B cell (primary cell): ENCODE measurements at regions not wholly inside any gene's neighbourhood (a gene's known extent, or its start where the extent isn't known, plus 50 kb on each side); places are given as distances from the start of the nearest gene placed in this dataset.
A peak's percentile ranks its signal among the peaks of the same experiment; 100 is the strongest.

Source experiments
- ATAC-seq: fragments of 200-7000 bp; cut with Tn5 transposase; one replicate; pipeline ENCODE4 v1.10.0; 2021; ENCODE audit warnings: low read depth, mild to moderate bottlenecking, moderate number of reproducible peaks, moderate library complexity
- CTCF ChIA-PET: fragments of 350-600 bp; sonication (Branson Sonifier 250); formaldehyde crosslinking; loops from one replicate; lab custom pipeline; 2021; ENCODE audit warnings: antibody characterized with exemption, inconsistent platforms; lab: Charles Lee
- POLR2A ChIA-PET: fragments of 350-600 bp; sonication (Branson Sonifier 250); formaldehyde crosslinking; loops from one replicate; lab custom pipeline; 2021; ENCODE audit warnings: antibody characterized with exemption; lab: Charles Lee
- DNase-seq: peaks from one replicate; pipeline ENCODE4 v3.0.0; 2013
- H2AFZ ChIP-seq: 2 replicates; pipeline ENCODE4 v1.6.1; 2012; ENCODE audit warnings: mild to moderate bottlenecking, low read depth, low read length; ENCODE audit not compliant: insufficient read depth, poor library complexity, severe bottlenecking
- H3K27ac ChIP-seq, 2 donors: 1 replicate in 1 of 2; 2 replicates in 1 of 2; pipeline ENCODE4 v1.5.1; 2012 to 2013; ENCODE audit warnings: low read length in 2 of 2, mild to moderate bottlenecking in 2 of 2, moderate library complexity in 1 of 2
- H3K27me3 ChIP-seq, 4 experiments: fragments of 200-600 bp in 1 of 4; sonication (generic) in 1 of 4; replicated peaks in 1 of 4; 1 replicate in 2 of 4; 2 replicates in 2 of 4; pipeline versions ENCODE4 v1.6.1 to v1.7.0; 2013 to 2016; ENCODE audit warnings: low read length in 3 of 4, mild to moderate bottlenecking in 2 of 4, mixed read lengths in 1 of 4, moderate library complexity in 1 of 4; ENCODE audit not compliant: insufficient read depth in 4 of 4, control insufficient read depth in 3 of 4; ENCODE audit errors: control extremely low read depth in 1 of 4
- H3K36me3 ChIP-seq, 2 experiments: replicated peaks in 1 of 2; 1 replicate in 1 of 2; 2 replicates in 1 of 2; pipeline versions ENCODE4 v1.6.1 to v1.7.1; 2013; ENCODE audit warnings: low read length in 1 of 2; ENCODE audit not compliant: insufficient read depth in 2 of 2, control insufficient read depth in 1 of 2; ENCODE audit errors: control extremely low read depth in 1 of 2, extremely low read depth in 1 of 2
- H3K4me1 ChIP-seq, 2 donors: fragments of 200-600 bp in 1 of 2; sonication (generic) in 1 of 2; 1 replicate in 1 of 2; 2 replicates in 1 of 2; pipeline versions ENCODE4 v1.5.1 to v1.6.1; 2013 to 2017; ENCODE audit warnings: low read length in 2 of 2; ENCODE audit not compliant: control insufficient read depth in 2 of 2, insufficient read depth in 2 of 2
- H3K4me2 ChIP-seq: replicated peaks from 2 replicates; pipeline ENCODE3; 2012; ENCODE audit warnings: mild to moderate bottlenecking, low read depth, low read length; ENCODE audit not compliant: poor library complexity, severe bottlenecking
- H3K4me3 ChIP-seq, 5 experiments: fragments of 200-600 bp in 1 of 5; sonication (generic) in 1 of 5; 1 replicate in 3 of 5; 2 replicates in 2 of 5; pipeline versions ENCODE4 v1.5.1 to v1.7.0; 2011 to 2016; ENCODE audit warnings: low read length in 4 of 5, mild to moderate bottlenecking in 4 of 5, low read depth in 2 of 5, control low read depth in 1 of 5, moderate library complexity in 1 of 5; ENCODE audit not compliant: insufficient read depth in 1 of 5; ENCODE audit errors: control extremely low read depth in 1 of 5, extremely low read depth in 1 of 5
- H3K79me2 ChIP-seq: fragments of 200-600 bp; sonication (generic); one replicate; pipeline ENCODE4 v1.6.0; 2016; ENCODE audit warnings: low read length; ENCODE audit not compliant: control insufficient read depth, insufficient read depth
- H3K9ac ChIP-seq: fragments of 200-600 bp; sonication (generic); 2 replicates; pipeline ENCODE4 v1.6.1; 2017; ENCODE audit warnings: mild to moderate bottlenecking, low read length, moderate library complexity
- H3K9me3 ChIP-seq, 3 donors: one replicate each; pipeline versions ENCODE4 v1.6.1 to v1.7.1; 2013; ENCODE audit warnings: low read length in 2 of 3; ENCODE audit not compliant: control insufficient read depth in 2 of 3, insufficient read depth in 1 of 3; ENCODE audit errors: control extremely low read depth in 1 of 3
- H4K20me1 ChIP-seq: 2 replicates; pipeline ENCODE4 v1.6.0; 2012; ENCODE audit warnings: mild to moderate bottlenecking, low read length; ENCODE audit not compliant: insufficient read depth, control insufficient read depth, poor library complexity, severe bottlenecking
- H3K27ac Mint-ChIP-seq: one replicate; pipeline ENCODE4 v1.8.0; 2021; ENCODE audit warnings: mixed read lengths
- H3K27me3 Mint-ChIP-seq: one replicate; pipeline ENCODE4 v1.8.0; 2021; ENCODE audit warnings: mixed read lengths
- H3K4me1 Mint-ChIP-seq: one replicate; pipeline ENCODE4 v1.8.0; 2021; ENCODE audit warnings: mixed read lengths
- H3K4me3 Mint-ChIP-seq: one replicate; pipeline ENCODE4 v1.8.0; 2021; ENCODE audit warnings: mixed read lengths
- H3K9me3 Mint-ChIP-seq: one replicate; pipeline ENCODE4 v1.8.0; 2022; ENCODE audit warnings: mixed read lengths; ENCODE audit not compliant: insufficient read depth
- CTCF ChIP-seq: fragments of 200-600 bp; IDR thresholded peaks from one replicate; pipeline ENCODE4 v1.8.0; 2022; ENCODE audit warnings: antibody characterized with exemption, mild to moderate bottlenecking
- EZH2 ChIP-seq: IDR thresholded peaks from 2 replicates; pipeline ENCODE4 v1.6.1; 2012; ENCODE audit warnings: borderline replicate concordance, low read depth, mild to moderate bottlenecking, moderate library complexity, low read length; ENCODE audit not compliant: insufficient read depth, poor library complexity, severe bottlenecking
- WGBS: methylation state at CpG from one replicate; pipeline ENCODE4 v1.1.5; 2013; ENCODE audit warnings: missing lambda C conversion rate; ENCODE audit not compliant: insufficient coverage; 5-methylcytosine and 5-hydroxymethylcytosine counted together
- intact Hi-C: fragments of 100-400 bp; cut with micrococcal nuclease; formaldehyde crosslinking; loops from one replicate; pipeline ENCODE4 v1.10.0; 2022

GRCh38 chr4:163591614-163592020 is 97.1 kb downstream of the TMA16 start:
- Histone ChIP-seq H3K4me1 (peaks cover 72 to 84% of the 10 kb centered on the region in 2 donors), H3K4me2 (peak overlapping the region; percentile 74)

More at GRCh38 chr4:163591614-163592020, 97.1 kb downstream of the TMA16 start:
- H3K27me3 Mint-ChIP-seq, result no peaks in the 10 kb centered on the region
- no peaks in the 10 kb centered on the region for H4K20me1 ChIP-seq
- H2AFZ ChIP-seq, result peak overlapping the region; percentile 30
- H3K9ac ChIP-seq, result peak overlapping the region; percentile 43
- ChIA-PET CTCF (interaction anchor here (0.8 to 5.5 kb wide), 17 partner anchors 11 to 106 kb away, joined by 3 to 52 read pairs (median 6); no protein-coding TSS in a partner anchor), POLR2A (interaction anchor here (0.9 to 1.9 kb wide), 5 partner anchors 15 to 77 kb away, joined by 3 to 16 read pairs (median 3); no protein-coding TSS in a partner anchor)
- peaks cover 2 to 8% (median 5%) of the 10 kb centered on the region in 3 donors for H3K9me3 ChIP-seq
- peak; percentile 70 for ATAC-seq
- H3K36me3 ChIP-seq, result peaks cover 12 to 39% of the 10 kb centered on the region in 2 experiments
- peak overlapping the region; percentile 73 to 89 for H3K27ac ChIP-seq
- H3K27ac Mint-ChIP-seq, result peak overlapping the region; percentile 86
- peaks cover 72% of the 10 kb centered on the region for H3K4me1 Mint-ChIP-seq
- peak; percentile 79 for DNase-seq
- TF ChIP-seq CTCF (no peak), EZH2 (no peak)
- intact Hi-C loops, result loop anchor here (1.0 to 2.0 kb wide), 4 partner anchors 9 to 75 kb away; no protein-coding TSS in a partner anchor
- H3K4me3 Mint-ChIP-seq, result peak overlapping the region; percentile 63
- no CpG with 5 or more reads among the region's 1 CpG for WGBS
- peaks cover 2% of the 10 kb centered on the region for H3K9me3 Mint-ChIP-seq
- no peaks in the 10 kb centered on the region for H3K27me3 ChIP-seq
- peaks cover 94% of the 10 kb centered on the region for H3K79me2 ChIP-seq
- peak overlapping the region; percentile 6 to 65 (median 36) for H3K4me3 ChIP-seq
